ENCODE measurements at regions not wholly inside any gene's neighbourhood (a gene's known extent, or its start where the extent isn't known, plus 50 kb on each side); places are given as distances from the start of the nearest gene placed in this dataset.
"Not testable (repeated sequence)": the region's sequence is repeated elsewhere in the genome, so short reads cannot be mapped to it uniquely, and the experiment has no call there.

DNA sequence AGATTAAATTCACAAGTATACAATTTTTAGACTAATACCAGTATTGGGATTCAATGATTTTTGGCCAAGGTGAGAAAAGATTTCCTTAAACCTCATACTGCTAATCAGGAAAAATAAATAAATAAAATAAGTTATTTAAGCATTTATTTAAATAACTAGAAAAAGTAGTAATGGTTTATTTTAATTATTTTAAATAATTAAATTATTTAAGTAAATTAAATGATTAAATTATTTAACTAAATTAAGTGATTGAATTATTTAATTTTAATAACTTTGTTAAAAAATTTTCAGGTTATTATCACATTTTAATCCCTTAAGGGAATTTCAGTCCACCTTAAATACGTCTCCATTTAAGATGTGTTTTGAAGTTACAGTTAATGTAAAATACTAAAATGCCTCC, 1831.5 kb upstream of the MIR17HG start:
- Histone ChIP-seq H2AFZ (ENCODE audit: low read length) (no peak overlapping the region), H3K4me1 (ENCODE audit: insufficient read depth, low read length) (no peaks in the 10 kb centered on the region), H3K4me2 (ENCODE audit: insufficient read depth, low read length) (no peak overlapping the region), H3K4me3 (ENCODE audit: insufficient read depth, low read length) (no peak overlapping the region), H4K20me1 (ENCODE audit: insufficient read depth, low read length) (no peaks in the 10 kb centered on the region), H3K36me3 (ENCODE audit: insufficient read depth, low read length) (no peaks in the 10 kb centered on the region), H3K27ac (ENCODE audit: low read depth, low read length) (no peak overlapping the region), H3K9me3 (ENCODE audit: low read depth, low read length) (no peaks in the 10 kb centered on the region), H3K79me2 (ENCODE audit: insufficient read depth, low read length) (no peaks in the 10 kb centered on the region), H3K27me3 (ENCODE audit: insufficient read depth, low read length) (no peaks in the 10 kb centered on the region)
- TF ChIP-seq, protein P1, sequence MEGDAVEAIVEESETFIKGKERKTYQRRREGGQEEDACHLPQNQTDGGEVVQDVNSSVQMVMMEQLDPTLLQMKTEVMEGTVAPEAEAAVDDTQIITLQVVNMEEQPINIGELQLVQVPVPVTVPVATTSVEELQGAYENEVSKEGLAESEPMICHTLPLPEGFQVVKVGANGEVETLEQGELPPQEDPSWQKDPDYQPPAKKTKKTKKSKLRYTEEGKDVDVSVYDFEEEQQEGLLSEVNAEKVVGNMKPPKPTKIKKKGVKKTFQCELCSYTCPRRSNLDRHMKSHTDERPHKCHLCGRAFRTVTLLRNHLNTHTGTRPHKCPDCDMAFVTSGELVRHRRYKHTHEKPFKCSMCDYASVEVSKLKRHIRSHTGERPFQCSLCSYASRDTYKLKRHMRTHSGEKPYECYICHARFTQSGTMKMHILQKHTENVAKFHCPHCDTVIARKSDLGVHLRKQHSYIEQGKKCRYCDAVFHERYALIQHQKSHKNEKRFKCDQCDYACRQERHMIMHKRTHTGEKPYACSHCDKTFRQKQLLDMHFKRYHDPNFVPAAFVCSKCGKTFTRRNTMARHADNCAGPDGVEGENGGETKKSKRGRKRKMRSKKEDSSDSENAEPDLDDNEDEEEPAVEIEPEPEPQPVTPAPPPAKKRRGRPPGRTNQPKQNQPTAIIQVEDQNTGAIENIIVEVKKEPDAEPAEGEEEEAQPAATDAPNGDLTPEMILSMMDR (IDR thresholded peaks at IDR 0.05; ENCODE audit: extremely low read depth, low read depth, low read length) = no peak
- DNase-seq (ENCODE audit: insufficient read length, low spot score, missing footprints) = no peak

DNA sequence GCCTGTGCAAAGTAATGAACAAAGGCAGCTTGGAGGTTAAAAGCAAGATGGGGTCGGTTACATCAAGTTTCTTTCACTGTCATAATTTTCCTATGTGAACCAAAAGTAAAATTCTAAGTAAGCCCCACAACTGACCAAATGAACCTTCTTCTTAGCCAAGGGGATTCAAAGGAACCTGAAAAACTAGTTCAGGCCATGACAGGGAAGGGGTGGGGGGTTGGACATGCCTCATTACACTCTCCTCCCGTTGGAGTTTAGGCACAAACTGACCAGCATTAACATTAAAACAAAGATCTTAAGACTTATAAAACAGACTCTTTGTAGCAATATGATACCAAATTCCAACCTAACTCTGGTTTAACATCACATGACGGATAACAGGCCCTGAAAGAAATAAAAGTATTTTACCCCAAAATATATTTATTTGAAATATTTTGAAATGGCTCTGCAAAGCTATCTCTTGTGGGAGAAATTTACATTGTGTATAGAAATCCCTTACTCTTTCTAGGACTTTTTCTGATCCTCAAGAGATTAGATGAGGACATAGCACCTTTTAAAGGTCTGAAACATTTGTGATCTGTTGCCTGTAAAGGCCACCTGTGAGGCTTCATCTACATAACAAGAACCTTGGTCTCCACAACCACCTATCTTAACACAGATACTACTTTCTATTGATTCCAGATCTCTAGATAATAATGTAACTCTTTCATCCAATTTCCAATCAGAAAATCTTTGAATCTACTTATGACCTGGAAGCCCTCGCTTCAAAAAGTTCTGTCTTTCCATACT, 1829.0 kb upstream of the MIR17HG start:
- Histone ChIP-seq H2AFZ (ENCODE audit: low read length) (no peak overlapping the region), H4K20me1 (ENCODE audit: insufficient read depth, low read length) (no peaks in the 10 kb centered on the region), H3K4me3 (ENCODE audit: insufficient read depth, low read length) (no peak overlapping the region), H3K27me3 (ENCODE audit: insufficient read depth, low read length) (no peaks in the 10 kb centered on the region), H3K4me1 (ENCODE audit: insufficient read depth, low read length) (no peaks in the 10 kb centered on the region), H3K4me2 (ENCODE audit: insufficient read depth, low read length) (no peak overlapping the region), H3K79me2 (ENCODE audit: insufficient read depth, low read length) (no peaks in the 10 kb centered on the region), H3K9me3 (ENCODE audit: low read depth, low read length) (no peaks in the 10 kb centered on the region), H3K36me3 (ENCODE audit: insufficient read depth, low read length) (no peaks in the 10 kb centered on the region), H3K27ac (ENCODE audit: low read depth, low read length) (no peak overlapping the region)
- no peak for DNase-seq (ENCODE audit: insufficient read length, low spot score, missing footprints)
- TF ChIP-seq, protein P1 (IDR thresholded peaks at IDR 0.05; ENCODE audit: extremely low read depth, low read depth, low read length) = no peak

DNA sequence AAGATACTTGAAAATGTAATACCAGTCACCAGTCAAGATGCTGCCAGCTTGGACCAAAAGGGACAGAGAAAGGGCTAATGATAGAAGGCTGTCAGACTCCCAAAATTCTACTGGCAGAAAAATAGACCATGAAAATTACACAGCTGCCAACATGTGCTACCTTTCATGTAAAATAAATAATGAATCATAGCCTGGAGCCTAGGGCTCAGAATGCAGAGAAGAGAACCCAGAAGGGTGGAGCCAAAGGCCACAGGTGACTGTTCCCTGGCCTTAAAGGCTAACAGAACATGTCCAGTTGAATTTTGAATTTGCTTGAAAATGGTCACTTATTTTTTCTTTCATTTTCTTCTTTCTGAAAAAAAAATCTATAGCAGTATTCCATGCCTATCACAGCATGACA, 1827.0 kb upstream of the MIR17HG start:
- no peaks in the 10 kb centered on the region for H3K79me2 ChIP-seq (ENCODE audit: insufficient read depth, low read length)
- no peak for DNase-seq (ENCODE audit: insufficient read length, low spot score, missing footprints)

DNA sequence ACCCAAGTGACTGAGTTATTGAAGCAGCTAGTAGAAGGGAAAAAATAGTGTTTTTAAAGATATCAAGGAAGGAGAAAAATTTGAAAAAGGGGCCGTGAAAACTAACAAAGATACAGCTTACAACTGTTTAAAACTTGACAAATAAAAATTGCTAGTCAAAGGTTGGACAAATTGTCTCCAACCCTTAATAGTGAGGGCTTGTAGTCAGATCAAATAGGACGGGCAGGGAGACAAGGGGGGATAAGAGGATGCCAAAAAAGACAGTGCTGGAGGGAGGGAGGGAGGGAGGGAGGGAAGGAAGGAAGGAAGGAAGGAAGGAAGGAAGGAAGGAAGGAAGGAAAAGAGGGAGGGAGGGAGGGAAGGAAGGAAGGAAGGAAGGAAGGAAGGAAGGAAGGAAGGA, 1825.8 kb upstream of the MIR17HG start:
- not testable (repeated sequence) for H3K27ac ChIP-seq (ENCODE audit: low read depth, low read length); H3K9me3 ChIP-seq (ENCODE audit: low read depth, low read length); H3K4me2 ChIP-seq (ENCODE audit: insufficient read depth, low read length); H3K4me1 ChIP-seq (ENCODE audit: insufficient read depth, low read length); H4K20me1 ChIP-seq (ENCODE audit: insufficient read depth, low read length); DNase-seq (ENCODE audit: insufficient read length, low spot score, missing footprints); H2AFZ ChIP-seq (ENCODE audit: low read length); H3K79me2 ChIP-seq (ENCODE audit: insufficient read depth, low read length); H3K36me3 ChIP-seq (ENCODE audit: insufficient read depth, low read length); H3K27me3 ChIP-seq (ENCODE audit: insufficient read depth, low read length); H3K4me3 ChIP-seq (ENCODE audit: insufficient read depth, low read length)

More for the DNA sequence above, 1827.0 kb upstream of the MIR17HG start:
- Histone ChIP-seq H3K4me3 (ENCODE audit: insufficient read depth, low read length) (no peak overlapping the region), H3K27me3 (ENCODE audit: insufficient read depth, low read length) (no peaks in the 10 kb centered on the region), H3K9me3 (ENCODE audit: low read depth, low read length) (no peaks in the 10 kb centered on the region), H2AFZ (ENCODE audit: low read length) (no peak overlapping the region), H3K27ac (ENCODE audit: low read depth, low read length) (no peak overlapping the region), H3K4me2 (ENCODE audit: insufficient read depth, low read length) (no peak overlapping the region), H3K4me1 (ENCODE audit: insufficient read depth, low read length) (no peaks in the 10 kb centered on the region), H3K36me3 (ENCODE audit: insufficient read depth, low read length) (no peaks in the 10 kb centered on the region), H4K20me1 (ENCODE audit: insufficient read depth, low read length) (no peaks in the 10 kb centered on the region)
- TF ChIP-seq, protein P1 (IDR thresholded peaks at IDR 0.05; ENCODE audit: extremely low read depth, low read depth, low read length) = no peak

All from osteoblast (primary cell).